Prostate gland (tissue), 2 donors: ENCODE measurements at regions not wholly inside any gene's neighbourhood (a gene's known extent, or its start where the extent isn't known, plus 50 kb on each side); places are given as distances from the start of the nearest gene placed in this dataset.

Experiments used
- CTCF ChIP-seq, 4 experiments: fragments of 200-600 bp in 2 of 4; fragments of 450-650 bp in 2 of 4; sonication (generic) in 2 of 4; IDR thresholded peaks; 1 replicate in 3 of 4; 2 replicates in 1 of 4; pipeline ENCODE4 v1.5.1; 2016 to 2019; ENCODE audit warnings: antibody characterized with exemption in 4 of 4, mild to moderate bottlenecking in 2 of 4, moderate library complexity in 2 of 4
- POLR2A ChIP-seq: fragments of 450-650 bp; IDR thresholded peaks from one replicate; pipeline ENCODE4 v1.6.1; 2016; ENCODE audit warnings: antibody characterized with exemption, mild to moderate bottlenecking

- TF ChIP-seq CTCF (IDR thresholded peaks at IDR 0.05) (no peak), POLR2A (no peak)
Observed at GRCh38 chr12:22925623-22926022, 300.7 kb downstream of the ETNK1 start.
